SK-N-DZ (cell line): ENCODE measurements at regions not wholly inside any gene's neighbourhood (a gene's known extent, or its start where the extent isn't known, plus 50 kb on each side); places are given as distances from the start of the nearest gene placed in this dataset.
"Not testable (repeated sequence)": the region's sequence is repeated elsewhere in the genome, so short reads cannot be mapped to it uniquely, and the experiment has no call there.

Experiments
- DNase-seq: peaks from one replicate; pipeline ENCODE4 v3.0.0-alpha.2; 2015; ENCODE audit warnings: low spot score

GRCh38 chr2:87603418-87604278, 144.2 kb upstream of the PLGLB2 start:
- not testable (repeated sequence) for DNase-seq

DNA sequence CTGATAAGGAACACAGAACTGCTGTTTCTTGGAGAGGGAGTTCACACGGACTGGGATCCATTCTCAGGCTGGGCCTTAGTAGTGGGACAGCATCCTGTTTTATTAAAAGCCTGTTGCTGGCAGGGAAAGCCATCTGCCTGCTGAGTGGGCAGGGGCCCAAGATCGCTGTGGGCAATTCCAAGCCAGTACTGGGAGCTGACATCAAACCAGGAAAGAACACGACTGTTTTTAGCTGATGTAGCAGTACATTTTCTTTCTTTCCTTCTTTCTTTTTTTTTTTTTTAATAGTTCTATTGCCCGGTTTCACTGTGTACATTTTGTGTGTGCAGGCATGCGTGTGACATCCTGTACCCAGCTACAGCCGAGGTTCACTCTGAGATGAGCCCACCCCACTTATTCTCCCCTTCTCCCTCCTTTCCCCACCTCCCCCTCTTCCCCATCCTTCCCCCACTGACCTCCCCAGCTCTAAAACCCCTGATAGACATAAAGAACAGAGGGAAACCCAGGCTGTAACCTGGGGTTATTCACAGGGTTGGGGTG, 143.5 kb upstream of the PLGLB2 start:
- DNase-seq, result not testable (repeated sequence)

- not testable (repeated sequence) for DNase-seq
Observed at GRCh38 chr2:87604980-87605379, 142.9 kb upstream of the PLGLB2 start.

GRCh38 chr2:87608377-87609166, 139.3 kb upstream of the PLGLB2 start:
- DNase-seq, result not testable (repeated sequence)

- DNase-seq, result not testable (repeated sequence)
Observed at GRCh38 chr2:87610974-87611373, 136.9 kb upstream of the PLGLB2 start.

GRCh38 chr2:87611416-87611815, 136.5 kb upstream of the PLGLB2 start:
- not testable (repeated sequence) for DNase-seq

- DNase-seq, result not testable (repeated sequence)
Observed at GRCh38 chr2:87611956-87612355, 135.9 kb upstream of the PLGLB2 start.

DNA sequence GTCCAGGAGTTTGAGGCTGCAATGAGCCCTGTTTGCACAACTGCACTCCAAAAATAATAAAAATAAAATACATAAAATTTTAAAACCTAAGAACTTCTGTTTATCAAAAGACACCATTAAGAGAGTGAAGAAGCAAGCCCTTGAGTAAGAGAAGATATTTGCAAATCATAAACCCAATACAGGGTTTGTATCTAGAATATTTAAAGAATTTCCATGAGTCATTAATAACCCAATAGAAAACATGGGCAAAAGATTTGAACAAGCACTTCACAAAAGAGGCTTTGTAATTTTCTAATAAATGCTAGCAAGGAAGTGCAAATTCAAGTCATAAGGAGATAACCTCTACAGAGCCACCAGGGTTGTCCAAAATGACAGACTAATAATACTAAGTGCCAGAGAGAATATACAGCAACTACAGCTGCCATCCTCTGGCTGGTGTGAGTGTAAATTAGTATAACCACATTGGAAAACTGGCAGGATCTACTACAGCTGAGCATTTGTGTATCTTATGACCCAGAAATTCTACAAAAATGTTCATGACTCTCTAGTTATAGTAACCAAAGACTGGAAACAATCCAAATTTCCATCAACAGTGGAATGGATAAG, 133.0 kb upstream of the PLGLB2 start:
- DNase-seq, result not testable (repeated sequence)

- not testable (repeated sequence) for DNase-seq
Observed at GRCh38 chr2:87619121-87619520, 128.8 kb upstream of the PLGLB2 start.

DNA sequence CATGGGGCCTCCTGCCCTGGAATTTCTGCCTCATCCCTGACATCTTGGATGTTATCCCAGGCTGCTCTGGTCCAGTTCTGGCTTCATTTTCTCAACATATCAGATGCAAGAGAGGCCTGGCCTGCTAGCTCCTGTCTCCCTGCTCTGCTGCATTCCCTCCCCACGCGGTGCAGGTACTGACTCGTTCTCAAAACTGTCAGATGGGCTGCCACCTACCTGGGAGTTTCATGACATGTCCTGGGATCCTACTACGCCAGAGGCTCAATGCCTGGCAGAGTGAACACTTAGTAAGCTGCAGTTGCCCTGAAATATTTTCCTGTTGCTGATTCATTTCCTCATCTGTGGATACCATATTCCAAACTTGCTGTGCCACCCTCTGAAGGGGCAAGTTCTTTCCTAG, 126.7 kb upstream of the PLGLB2 start:
- not testable (repeated sequence) for DNase-seq

GRCh38 chr2:87622720-87623119, 125.2 kb upstream of the PLGLB2 start:
- not testable (repeated sequence) for DNase-seq

DNA sequence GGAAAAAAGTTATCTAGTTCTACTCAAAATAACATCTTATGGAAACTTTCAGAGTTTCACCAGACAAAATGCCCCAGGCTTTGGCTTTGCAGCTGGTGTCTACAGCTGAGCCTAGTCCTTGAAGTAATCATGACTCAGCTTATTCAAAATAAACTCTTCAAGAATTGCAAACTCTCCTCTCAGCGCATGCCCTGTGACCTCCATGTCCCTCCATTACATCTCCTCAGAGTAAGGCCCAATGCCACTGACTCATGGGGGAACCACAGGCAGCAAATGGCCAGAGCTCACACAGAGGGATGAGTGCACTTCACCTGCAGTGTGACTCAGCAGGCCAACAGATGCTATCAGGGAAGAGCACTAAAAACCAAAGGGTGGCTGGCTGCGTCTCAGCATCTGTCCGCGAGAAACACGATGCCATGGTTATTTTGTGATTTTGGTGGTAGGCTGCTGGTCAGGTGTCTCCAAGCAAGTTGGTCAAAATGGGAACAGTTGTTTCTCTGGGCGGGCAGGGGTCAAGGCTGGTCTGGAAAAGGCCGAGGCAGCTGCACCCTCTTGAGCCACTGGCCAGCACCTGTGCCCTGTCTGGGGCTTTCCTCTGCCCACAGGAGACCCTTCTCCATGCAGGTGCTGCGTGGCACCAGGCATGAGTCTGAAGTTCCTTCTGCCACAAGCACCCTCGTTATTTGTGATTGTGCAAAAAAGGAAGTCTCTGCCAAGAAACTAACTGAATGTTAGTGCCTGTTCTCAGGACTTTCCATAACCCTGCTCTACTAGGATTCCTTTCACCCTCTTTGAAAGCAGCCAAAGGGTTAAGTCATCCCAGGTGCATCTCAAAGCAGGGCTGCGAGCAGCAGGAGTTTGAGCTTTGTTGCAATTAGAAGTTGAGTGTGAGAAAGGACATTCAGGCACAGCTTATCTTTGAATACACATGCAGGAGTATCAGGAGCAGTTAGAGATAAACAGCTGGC, 118.1 kb upstream of the PLGLB2 start:
- DNase-seq, result not testable (repeated sequence)

DNA sequence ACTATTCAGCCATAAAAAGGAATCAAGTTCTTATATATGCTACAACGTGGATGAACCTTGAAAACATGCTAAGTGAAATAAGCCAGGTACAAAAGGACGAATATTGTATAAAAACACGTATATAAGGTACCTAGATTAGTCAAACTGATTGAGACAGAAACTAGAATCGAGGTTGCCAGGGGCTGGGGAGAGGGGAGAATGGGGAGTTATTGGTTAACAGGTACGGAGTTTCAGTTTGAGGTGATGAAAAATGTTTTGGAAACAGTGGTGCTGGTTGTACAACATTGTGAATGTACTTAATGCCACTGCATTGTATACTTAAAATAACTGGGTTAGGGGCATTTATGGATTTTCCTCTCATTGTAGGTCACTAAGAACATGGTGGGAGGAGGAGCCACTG, 117.0 kb upstream of the PLGLB2 start:
- DNase-seq, result not testable (repeated sequence)

- DNase-seq, result not testable (repeated sequence)
Observed at GRCh38 chr2:87631402-87631801, 116.5 kb upstream of the PLGLB2 start.

DNA sequence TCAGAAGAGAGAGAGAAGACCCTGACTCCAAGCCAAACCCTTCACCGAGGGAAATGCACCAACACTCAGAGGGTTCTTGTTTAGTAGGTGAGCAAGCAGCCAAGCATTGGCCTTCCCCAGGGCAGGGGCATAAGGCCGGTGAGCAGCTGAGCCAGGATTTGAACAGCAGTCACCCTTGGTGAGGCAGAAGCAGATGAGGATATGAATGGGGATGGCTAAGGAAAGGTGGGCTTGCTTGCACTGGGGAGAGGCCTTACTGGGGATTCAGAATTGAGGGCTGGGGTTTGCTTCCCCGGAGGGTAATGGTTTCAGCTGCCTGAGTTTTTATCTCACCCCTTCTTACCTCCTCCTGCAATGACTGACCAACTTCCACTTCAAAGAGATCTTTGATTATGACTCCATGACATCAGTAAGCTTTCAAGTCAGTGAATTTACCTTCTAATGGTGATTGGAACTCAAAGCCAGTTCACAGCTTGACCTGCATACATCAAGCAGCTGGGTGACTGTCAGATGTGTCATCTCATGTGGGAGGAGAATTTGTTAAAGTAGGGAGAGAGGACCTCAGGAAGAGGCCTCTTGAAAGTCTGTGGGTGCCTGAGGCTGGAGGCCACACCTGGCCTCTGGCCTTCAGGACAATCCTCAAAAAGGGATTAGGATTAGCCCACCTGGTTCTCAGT, 114.5 kb upstream of the PLGLB2 start:
- not testable (repeated sequence) for DNase-seq

DNA sequence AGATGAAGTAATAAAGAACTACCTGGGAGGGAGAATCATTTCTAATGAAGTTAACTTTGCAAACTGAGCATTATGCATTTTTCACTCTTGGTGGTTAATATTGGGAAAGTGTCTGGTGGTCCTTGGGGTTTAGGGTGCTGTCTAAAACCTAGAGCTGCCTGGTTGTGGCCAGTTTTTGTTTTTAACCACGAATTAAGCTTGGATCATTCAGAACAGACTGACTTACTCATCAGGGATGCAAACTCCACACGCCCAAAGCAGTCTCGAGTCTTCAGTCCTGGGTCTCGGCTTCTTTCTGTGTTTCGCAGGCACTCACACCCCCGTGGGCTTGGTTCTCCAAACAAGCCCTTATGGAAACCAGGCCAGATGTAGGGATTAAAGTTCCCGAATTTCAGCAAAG, 113.8 kb upstream of the PLGLB2 start:
- not testable (repeated sequence) for DNase-seq

GRCh38 chr2:87634971-87635650, 112.8 kb upstream of the PLGLB2 start:
- not testable (repeated sequence) for DNase-seq

GRCh38 chr2:87636246-87636645, 111.6 kb upstream of the PLGLB2 start:
- not testable (repeated sequence) for DNase-seq

- DNase-seq, result not testable (repeated sequence)
Observed at GRCh38 chr2:87636735-87637134, 111.2 kb upstream of the PLGLB2 start.
